Esophagus squamous epithelium (tissue), 5 donors: ENCODE measurements at regions not wholly inside any gene's neighbourhood (a gene's known extent, or its start where the extent isn't known, plus 50 kb on each side); places are given as distances from the start of the nearest gene placed in this dataset.
"Not testable (repeated sequence)": the region's sequence is repeated elsewhere in the genome, so short reads cannot be mapped to it uniquely, and the experiment has no call there.

Source experiments
- DNase-seq: peaks from one replicate; lab custom pipeline; 2025; lab: John Stamatoyannopoulos, UW
- H3K27ac ChIP-seq, 4 donors: fragments of 200-600 bp; sonication (generic); one replicate each; pipeline ENCODE4 v1.5.1; 2016 to 2019; ENCODE audit warnings: mild to moderate bottlenecking in 1 of 4
- H3K27me3 ChIP-seq, 4 donors: fragments of 200-600 bp; sonication (generic); 1 replicate in 3 of 4; 2 replicates in 1 of 4; pipeline versions ENCODE4 v1.5.1 to v1.6.0; 2017 to 2021; ENCODE audit warnings: antibody characterized with exemption in 1 of 4
- H3K36me3 ChIP-seq, 3 donors: fragments of 200-600 bp; sonication (generic); one replicate each; pipeline ENCODE4 v1.5.1; 2016 to 2019
- H3K4me1 ChIP-seq, 3 donors: fragments of 200-600 bp; sonication (generic); one replicate each; pipeline ENCODE4 v1.5.1; 2017 to 2019
- H3K4me3 ChIP-seq, 4 donors: fragments of 200-600 bp; sonication (generic); 1 replicate in 3 of 4; 2 replicates in 1 of 4; pipeline ENCODE4 v1.5.1; 2016 to 2019; ENCODE audit warnings: mild to moderate bottlenecking in 2 of 4, moderate library complexity in 1 of 4
- H3K9me3 ChIP-seq, 3 donors: fragments of 200-600 bp; sonication (generic); one replicate each; pipeline ENCODE4 v1.5.1; 2016 to 2019
- CTCF ChIP-seq, 6 experiments: fragments of 450-650 bp in 4 of 6; fragments of 200-600 bp in 2 of 6; sonication (generic) in 2 of 6; IDR thresholded peaks; one replicate each; pipeline ENCODE4 v1.5.1; 2016 to 2019; ENCODE audit warnings: antibody characterized with exemption in 6 of 6, mild to moderate bottlenecking in 4 of 6, moderate library complexity in 4 of 6
- POLR2A ChIP-seq, 4 donors: fragments of 450-650 bp; IDR thresholded peaks; one replicate each; pipeline ENCODE4 v1.6.1; 2017; ENCODE audit warnings: antibody characterized with exemption in 4 of 4, mild to moderate bottlenecking in 4 of 4, moderate library complexity in 3 of 4
- WGBS, 2 donors: methylation state at CpG; one replicate each; pipeline ENCODE4 v1.1.5; 2018; 5-methylcytosine and 5-hydroxymethylcytosine counted together
- intact Hi-C: fragments of 100-400 bp; cut with DNase I; formaldehyde crosslinking; loops from one replicate; pipeline ENCODE4 v1.15.0; 2022
- donor health status: DM: yes; HTN: yes; CAD: no.

GRCh38 chr5:142527234-142527633, 158.7 kb downstream of the FGF1 start:
- H3K4me3 ChIP-seq, result no peak overlapping the region
- DNase-seq, result no peak
- no peaks in the 10 kb centered on the region for H3K36me3 ChIP-seq
- H3K27me3 ChIP-seq, result no peaks in the 10 kb centered on the region
- H3K9me3 ChIP-seq, result no peaks in the 10 kb centered on the region
- H3K27ac ChIP-seq, result no peak overlapping the region
- intact Hi-C loops, result no loop called here
- 59 to 78% methylated on average over 1 of the region's 1 CpG for WGBS, 2 donors
- H3K4me1 ChIP-seq, result peaks cover 0 to 8% (median 0%) of the 10 kb centered on the region in 3 donors
- TF ChIP-seq CTCF (IDR thresholded peaks at IDR 0.05) (no peak), POLR2A (IDR thresholded peaks at IDR 0.05) (no peak)

- no peaks in the 10 kb centered on the region for H3K36me3 ChIP-seq
- no peaks in the 10 kb centered on the region for H3K27me3 ChIP-seq
- TF ChIP-seq POLR2A (IDR thresholded peaks at IDR 0.05), result no peak
- no peak for TF ChIP-seq CTCF (IDR thresholded peaks at IDR 0.05)
- DNase-seq, result no peak
- intact Hi-C loops, result no loop called here
- no peaks in the 10 kb centered on the region for H3K4me1 ChIP-seq
- H3K4me3 ChIP-seq, result no peak overlapping the region
- no peaks in the 10 kb centered on the region for H3K9me3 ChIP-seq
- no peak overlapping the region for H3K27ac ChIP-seq
- WGBS, 2 donors, result 89 to 92% methylated on average over 4 to 6 of the region's 6 CpGs
These were observed 162.9 kb downstream of the FGF1 start for GRCh38 chr5:142522983-142523382.

GRCh38 chr5:142521706-142522105, 164.2 kb downstream of the FGF1 start:
- Histone ChIP-seq H3K4me3 (no peak overlapping the region), H3K27me3 (no peaks in the 10 kb centered on the region), H3K27ac (no peak overlapping the region), H3K9me3 (peaks cover 0 to 6% (median 2%) of the 10 kb centered on the region in 3 donors), H3K4me1 (no peaks in the 10 kb centered on the region), H3K36me3 (no peaks in the 10 kb centered on the region)
- TF ChIP-seq CTCF (IDR thresholded peaks at IDR 0.05), result no peak
- TF ChIP-seq POLR2A (IDR thresholded peaks at IDR 0.05), result no peak
- intact Hi-C loops, result no loop called here
- 74 to 84% methylated on average over 7 of the region's 7 CpGs for WGBS, 2 donors
- no peak for DNase-seq

GRCh38 chr5:142520885-142521284, 165.0 kb downstream of the FGF1 start:
- WGBS, 2 donors, result 90 to 95% methylated on average over 2 of the region's 2 CpGs
- TF ChIP-seq POLR2A (IDR thresholded peaks at IDR 0.05) (no peak), CTCF (IDR thresholded peaks at IDR 0.05) (no peak)
- intact Hi-C loops, result no loop called here
- Histone ChIP-seq H3K9me3 (peaks cover 0 to 6% (median 4%) of the 10 kb centered on the region in 3 donors), H3K4me3 (no peak overlapping the region), H3K27ac (no peak overlapping the region), H3K4me1 (no peaks in the 10 kb centered on the region), H3K27me3 (no peaks in the 10 kb centered on the region), H3K36me3 (no peaks in the 10 kb centered on the region)
- DNase-seq, result no peak

GRCh38 chr5:142519913-142520312, 166.0 kb downstream of the FGF1 start:
- DNase-seq, H3K4me3 ChIP-seq, H3K27ac ChIP-seq, intact Hi-C loops, H3K36me3 ChIP-seq, H3K4me1 ChIP-seq, H3K27me3 ChIP-seq, H3K9me3 ChIP-seq: not testable (repeated sequence)
- 83 to 87% methylated on average over 1 of the region's 1 CpG for WGBS, 2 donors

GRCh38 chr5:142517840-142518239, 168.1 kb downstream of the FGF1 start:
- TF ChIP-seq POLR2A (IDR thresholded peaks at IDR 0.05) (no peak), CTCF (IDR thresholded peaks at IDR 0.05) (no peak)
- Histone ChIP-seq H3K27ac (no peak overlapping the region), H3K36me3 (no peaks in the 10 kb centered on the region), H3K27me3 (no peaks in the 10 kb centered on the region), H3K4me1 (no peaks in the 10 kb centered on the region), H3K9me3 (peaks cover 0 to 6% (median 4%) of the 10 kb centered on the region in 3 donors), H3K4me3 (no peak overlapping the region)
- intact Hi-C loops, result no loop called here
- 57 to 83% methylated on average over 1 of the region's 1 CpG for WGBS, 2 donors
- no peak for DNase-seq
